ENCODE measurements at regions not wholly inside any gene's neighbourhood (a gene's known extent, or its start where the extent isn't known, plus 50 kb on each side); places are given as distances from the start of the nearest gene placed in this dataset.

DNA sequence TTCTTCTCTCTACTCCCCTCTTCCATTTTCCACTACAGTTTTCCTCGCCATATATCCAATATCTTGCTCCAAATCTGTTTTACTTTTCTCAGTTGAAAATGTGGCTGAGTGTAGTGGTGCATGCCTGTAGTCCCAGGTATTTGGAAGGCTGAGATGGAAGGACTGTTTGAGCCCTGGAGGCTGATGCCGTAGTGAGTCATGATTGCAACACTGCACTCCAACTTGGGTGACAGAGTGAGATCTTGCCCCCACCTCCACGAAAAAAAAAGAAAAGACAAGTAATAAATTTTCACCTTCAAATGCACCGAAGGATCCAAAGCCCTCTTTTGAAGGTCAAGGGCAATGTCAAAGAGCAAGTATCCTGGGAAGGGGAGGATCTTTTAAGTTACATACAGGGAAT, 592.3 kb downstream of the TMEM114 start:
- TF ChIP-seq CTCF (IDR thresholded peaks at IDR 0.05), result no peak
- intact Hi-C loops (cut with DNase I, micrococcal nuclease), result no loop called here

GRCh38 chr16:7992616-7993015, 597.7 kb downstream of the TMEM114 start:
- Mint-ChIP-seq H3K9me3 (peaks cover 27% of the 10 kb centered on the region), H3K27me3 (no peaks in the 10 kb centered on the region), H3K4me1 (ENCODE audit: low read depth) (no peaks in the 10 kb centered on the region), H3K4me3 (no peak overlapping the region), H3K36me3 (ENCODE audit: low read depth) (no peaks in the 10 kb centered on the region), H3K27ac (no peak overlapping the region)
- DNase-seq (no peak), ATAC-seq (ENCODE audit: poor library complexity) (no peak)
- no peaks in the 10 kb centered on the region for H3K36me3 ChIP-seq (ENCODE audit: insufficient read depth, low read length)
- H3K4me3 ChIP-seq (ENCODE audit: low read length), result no peak overlapping the region
- no peaks in the 10 kb centered on the region for H3K4me1 ChIP-seq (ENCODE audit: insufficient read depth, low read length)
- H3K9me3 ChIP-seq (ENCODE audit: control insufficient read depth in 1 of 2, insufficient read depth in 1 of 2, low read length in 2 of 2), result peaks cover 0 to 12% of the 10 kb centered on the region in 2 experiments
- POLR2A ChIA-PET, result no interaction called here
- CTCF ChIA-PET, result no interaction called here
- intact Hi-C loops (cut with DNase I, micrococcal nuclease), result no loop called here
- no peaks in the 10 kb centered on the region for H3K27me3 ChIP-seq (ENCODE audit: control insufficient read depth in 1 of 2, insufficient read depth in 2 of 2, low read length in 2 of 2)
- no peak for TF ChIP-seq CTCF (IDR thresholded peaks at IDR 0.05)
- H3K27ac ChIP-seq (ENCODE audit: low read depth in 1 of 2, low read length in 2 of 2), result no peak overlapping the region

More for the DNA sequence above, 592.3 kb downstream of the TMEM114 start:
- H3K9me3 Mint-ChIP-seq, result peaks cover 27% of the 10 kb centered on the region
- Histone ChIP-seq H3K9me3 (ENCODE audit: control insufficient read depth in 1 of 2, insufficient read depth in 1 of 2, low read length in 2 of 2) (peaks cover 4 to 14% of the 10 kb centered on the region in 2 experiments), H3K27me3 (ENCODE audit: control insufficient read depth in 1 of 2, insufficient read depth in 2 of 2, low read length in 2 of 2) (no peaks in the 10 kb centered on the region), H3K27ac (ENCODE audit: low read depth in 1 of 2, low read length in 2 of 2) (no peak overlapping the region), H3K36me3 (ENCODE audit: insufficient read depth, low read length) (no peaks in the 10 kb centered on the region), H3K4me3 (ENCODE audit: low read length) (no peak overlapping the region), H3K4me1 (ENCODE audit: insufficient read depth, low read length) (no peaks in the 10 kb centered on the region)
- POLR2A ChIA-PET, result no interaction called here
- CTCF ChIA-PET, result no interaction called here
- H3K27me3 Mint-ChIP-seq, result no peaks in the 10 kb centered on the region
- no peaks in the 10 kb centered on the region for H3K4me1 Mint-ChIP-seq (ENCODE audit: low read depth)
- H3K36me3 Mint-ChIP-seq (ENCODE audit: low read depth), result no peaks in the 10 kb centered on the region
- no peak for DNase-seq
- ATAC-seq (ENCODE audit: poor library complexity), result no peak
- H3K27ac Mint-ChIP-seq, result no peak overlapping the region
- H3K4me3 Mint-ChIP-seq, result no peak overlapping the region

DNA sequence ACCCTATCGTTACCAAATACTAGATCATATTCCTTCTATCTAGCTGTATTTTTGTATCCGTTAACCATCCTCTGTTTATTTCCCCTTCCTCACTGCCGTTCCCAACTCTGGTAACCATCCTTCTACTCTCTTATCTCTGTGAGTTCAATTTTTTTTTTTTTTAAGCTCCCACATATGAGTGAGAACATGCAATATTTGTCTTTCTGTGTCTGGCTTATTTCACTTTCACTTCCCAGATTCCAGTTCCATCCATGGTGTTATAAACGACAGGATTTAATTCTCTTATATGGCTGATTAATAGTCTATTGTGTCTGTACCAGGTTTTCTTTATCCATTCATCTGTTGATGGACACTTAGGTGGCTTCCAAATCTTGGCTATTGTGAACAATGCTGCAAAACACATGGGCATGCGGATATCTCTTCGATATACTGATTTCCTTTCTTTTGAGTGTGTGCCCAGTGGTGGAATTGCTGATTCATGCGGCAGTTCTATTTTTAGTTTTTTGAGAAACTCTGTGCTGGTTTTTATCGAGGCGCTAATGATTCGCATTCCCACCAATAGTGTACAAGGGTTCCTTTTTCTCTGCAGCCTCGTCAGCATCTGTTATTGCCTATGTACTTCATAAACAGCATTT, 599.6 kb downstream of the TMEM114 start:
- Mint-ChIP-seq H3K27me3 (no peaks in the 10 kb centered on the region), H3K36me3 (ENCODE audit: low read depth) (no peaks in the 10 kb centered on the region), H3K4me1 (ENCODE audit: low read depth) (no peaks in the 10 kb centered on the region), H3K9me3 (peaks cover 18% of the 10 kb centered on the region), H3K4me3 (no peak overlapping the region), H3K27ac (no peak overlapping the region)
- no peaks in the 10 kb centered on the region for H3K27me3 ChIP-seq (ENCODE audit: control insufficient read depth in 1 of 2, insufficient read depth in 2 of 2, low read length in 2 of 2)
- intact Hi-C loops (cut with DNase I, micrococcal nuclease), result no loop called here
- no peak for TF ChIP-seq CTCF (IDR thresholded peaks at IDR 0.05)
- H3K4me3 ChIP-seq (ENCODE audit: low read length), result no peak overlapping the region
- ChIA-PET POLR2A (no interaction called here), CTCF (no interaction called here)
- ATAC-seq (ENCODE audit: poor library complexity) (no peak), DNase-seq (no peak)
- no peaks in the 10 kb centered on the region for H3K36me3 ChIP-seq (ENCODE audit: insufficient read depth, low read length)
- H3K4me1 ChIP-seq (ENCODE audit: insufficient read depth, low read length), result no peaks in the 10 kb centered on the region
- peaks cover 0 to 12% of the 10 kb centered on the region in 2 experiments for H3K9me3 ChIP-seq (ENCODE audit: control insufficient read depth in 1 of 2, insufficient read depth in 1 of 2, low read length in 2 of 2)
- H3K27ac ChIP-seq (ENCODE audit: low read depth in 1 of 2, low read length in 2 of 2), result no peak overlapping the region

Data from CD4-positive, alpha-beta T cell (primary cell).